ENCODE measurements at regions not wholly inside any gene's neighbourhood (a gene's known extent, or its start where the extent isn't known, plus 50 kb on each side); places are given as distances from the start of the nearest gene placed in this dataset.

GRCh38 chr2:217267758-217268157 is 407.9 kb upstream of the TNP1 start:
- DNase-seq (ENCODE audit: extremely low read depth, low read depth, low spot score) = no peak

GRCh38 chr2:217263756-217264155 is 403.9 kb upstream of the TNP1 start:
- no peak for DNase-seq (ENCODE audit: extremely low read depth, low read depth, low spot score)

GRCh38 chr2:217262911-217263310 is 403.0 kb upstream of the TNP1 start:
- no peak for DNase-seq (ENCODE audit: extremely low read depth, low read depth, low spot score)

- DNase-seq (ENCODE audit: extremely low read depth, low read depth, low spot score) = no peak
Measured at GRCh38 chr2:217261452-217261851, 401.6 kb upstream of the TNP1 start.

- no peak for DNase-seq (ENCODE audit: extremely low read depth, low read depth, low spot score)
Measured at GRCh38 chr2:217260441-217261115, 400.7 kb upstream of the TNP1 start.

GRCh38 chr2:217258170-217258569 is 398.3 kb upstream of the TNP1 start:
- no peak for DNase-seq (ENCODE audit: extremely low read depth, low read depth, low spot score)

GRCh38 chr2:217256251-217256650 is 396.4 kb upstream of the TNP1 start:
- no peak for DNase-seq (ENCODE audit: extremely low read depth, low read depth, low spot score)

GRCh38 chr2:217254111-217254510 is 394.2 kb upstream of the TNP1 start:
- DNase-seq (ENCODE audit: extremely low read depth, low read depth, low spot score) = no peak

GRCh38 chr2:217252181-217252580 is 392.3 kb upstream of the TNP1 start:
- DNase-seq (ENCODE audit: extremely low read depth, low read depth, low spot score) = no peak

GRCh38 chr2:217250013-217250524 is 390.2 kb upstream of the TNP1 start:
- DNase-seq (ENCODE audit: extremely low read depth, low read depth, low spot score) = no peak

- no peak for DNase-seq (ENCODE audit: extremely low read depth, low read depth, low spot score)
Measured at GRCh38 chr2:217249121-217250012, 389.5 kb upstream of the TNP1 start.

GRCh38 chr2:217248312-217248935 is 388.6 kb upstream of the TNP1 start:
- no peak for DNase-seq (ENCODE audit: extremely low read depth, low read depth, low spot score)

- DNase-seq (ENCODE audit: extremely low read depth, low read depth, low spot score) = no peak
Measured at GRCh38 chr2:217247476-217247875, 387.6 kb upstream of the TNP1 start.

GRCh38 chr2:217246108-217246507 is 386.2 kb upstream of the TNP1 start:
- DNase-seq (ENCODE audit: extremely low read depth, low read depth, low spot score) = no peak

- no peak for DNase-seq (ENCODE audit: extremely low read depth, low read depth, low spot score)
Measured at GRCh38 chr2:217244815-217245214, 385.0 kb upstream of the TNP1 start.

GRCh38 chr2:217242947-217243346 is 383.1 kb upstream of the TNP1 start:
- DNase-seq (ENCODE audit: extremely low read depth, low read depth, low spot score) = no peak

GRCh38 chr2:217231724-217232123 is 371.9 kb upstream of the TNP1 start:
- DNase-seq (ENCODE audit: extremely low read depth, low read depth, low spot score) = no peak

GRCh38 chr2:217231212-217231611 is 371.3 kb upstream of the TNP1 start:
- DNase-seq (ENCODE audit: extremely low read depth, low read depth, low spot score) = no peak

- no peak for DNase-seq (ENCODE audit: extremely low read depth, low read depth, low spot score)
Measured at GRCh38 chr2:217228732-217229131, 368.9 kb upstream of the TNP1 start.

- no peak for DNase-seq (ENCODE audit: extremely low read depth, low read depth, low spot score)
Measured at GRCh38 chr2:217227794-217228193, 367.9 kb upstream of the TNP1 start.

GRCh38 chr2:217225596-217225995 is 365.7 kb upstream of the TNP1 start:
- DNase-seq (ENCODE audit: extremely low read depth, low read depth, low spot score) = no peak
